Osteoblast (primary cell): ENCODE measurements at regions not wholly inside any gene's neighbourhood (a gene's known extent, or its start where the extent isn't known, plus 50 kb on each side); places are given as distances from the start of the nearest gene placed in this dataset.

Source experiments
- DNase-seq: peaks from one replicate; pipeline ENCODE4 v3.0.0; 2011; ENCODE audit warnings: low spot score, mixed read lengths; ENCODE audit not compliant: insufficient read length; ENCODE audit errors: missing footprints
- H2AFZ ChIP-seq: 2 replicates; pipeline ENCODE4 v1.6.0; 2011; ENCODE audit warnings: mild to moderate bottlenecking, low read length
- H3K27ac ChIP-seq: 2 replicates; pipeline ENCODE4 v1.5.1; 2011; ENCODE audit warnings: mild to moderate bottlenecking, low read depth, low read length, moderate library complexity
- H3K27me3 ChIP-seq: 2 replicates; pipeline ENCODE4 v1.6.0; 2012; ENCODE audit warnings: mild to moderate bottlenecking, control low read depth, inconsistent platforms, low read length, moderate library complexity; ENCODE audit not compliant: insufficient read depth
- H3K36me3 ChIP-seq: 2 replicates; pipeline ENCODE4 v1.5.1; 2011; ENCODE audit warnings: mild to moderate bottlenecking, low read length, control low read depth, moderate library complexity; ENCODE audit not compliant: insufficient read depth
- H3K4me1 ChIP-seq: 2 replicates; pipeline ENCODE4 v1.5.1; 2011; ENCODE audit warnings: mild to moderate bottlenecking, low read length, control low read depth, moderate library complexity; ENCODE audit not compliant: insufficient read depth
- H3K4me2 ChIP-seq: 2 replicates; pipeline ENCODE4 v1.6.0; 2011; ENCODE audit warnings: mild to moderate bottlenecking, low read length; ENCODE audit not compliant: insufficient read depth
- H3K4me3 ChIP-seq: fragments of 200-600 bp; sonication (generic); 3 replicates; pipeline ENCODE4 v1.5.1; 2012; ENCODE audit warnings: mild to moderate bottlenecking, low read length, inconsistent platforms; ENCODE audit not compliant: insufficient read depth
- H3K79me2 ChIP-seq: 2 replicates; pipeline ENCODE4 v1.6.0; 2012; ENCODE audit warnings: mild to moderate bottlenecking, low read length, control low read depth, inconsistent platforms; ENCODE audit not compliant: insufficient read depth
- H3K9me3 ChIP-seq: 2 replicates; pipeline ENCODE4 v1.5.1; 2011; ENCODE audit warnings: low read depth, low read length, control low read depth
- H4K20me1 ChIP-seq: 2 replicates; pipeline ENCODE4 v1.6.0; 2012; ENCODE audit warnings: mild to moderate bottlenecking, low read length, control low read depth; ENCODE audit not compliant: insufficient read depth
- CTCF ChIP-seq: IDR thresholded peaks from 2 replicates; pipeline ENCODE4 v1.5.1; 2011; ENCODE audit warnings: mild to moderate bottlenecking, low read depth, low read length, moderate library complexity; ENCODE audit errors: extremely low read depth

DNA sequence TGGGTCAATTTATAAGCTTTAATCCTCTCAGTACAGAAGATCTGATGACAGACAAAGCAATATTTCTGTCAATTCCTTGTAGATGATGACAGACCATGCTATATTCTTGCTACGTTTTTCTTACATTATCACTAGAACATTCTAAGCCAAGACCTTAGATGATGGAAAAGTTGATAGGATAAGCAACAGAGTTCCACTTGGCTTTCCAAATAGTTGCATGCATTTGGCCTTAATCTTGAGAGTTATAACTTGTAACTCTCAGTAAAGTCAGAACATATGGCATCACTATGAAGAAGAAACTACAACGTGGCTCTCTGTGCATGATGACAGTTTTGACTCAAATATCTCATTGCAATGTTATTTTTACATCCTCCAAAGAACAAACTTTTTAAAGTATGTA, 544.3 kb upstream of the LRRC4C start:
- Histone ChIP-seq H3K27me3 (no peaks in the 10 kb centered on the region), H3K79me2 (no peaks in the 10 kb centered on the region), H2AFZ (no peak overlapping the region), H3K4me1 (no peaks in the 10 kb centered on the region), H3K27ac (no peak overlapping the region), H3K9me3 (no peaks in the 10 kb centered on the region), H3K36me3 (no peaks in the 10 kb centered on the region), H3K4me2 (no peak overlapping the region), H4K20me1 (no peaks in the 10 kb centered on the region), H3K4me3 (no peak overlapping the region)
- no peak for TF ChIP-seq CTCF
- DNase-seq = no peak

GRCh38 chr11:42006766-42007165, 547.3 kb upstream of the LRRC4C start:
- Histone ChIP-seq H2AFZ (no peak overlapping the region), H3K4me1 (no peaks in the 10 kb centered on the region), H3K9me3 (peaks cover 2% of the 10 kb centered on the region), H3K27ac (no peak overlapping the region), H3K4me3 (no peak overlapping the region), H3K27me3 (no peaks in the 10 kb centered on the region), H3K79me2 (no peaks in the 10 kb centered on the region), H4K20me1 (no peaks in the 10 kb centered on the region), H3K4me2 (no peak overlapping the region), H3K36me3 (no peaks in the 10 kb centered on the region)
- DNase-seq = no peak
- TF ChIP-seq CTCF = no peak

DNA sequence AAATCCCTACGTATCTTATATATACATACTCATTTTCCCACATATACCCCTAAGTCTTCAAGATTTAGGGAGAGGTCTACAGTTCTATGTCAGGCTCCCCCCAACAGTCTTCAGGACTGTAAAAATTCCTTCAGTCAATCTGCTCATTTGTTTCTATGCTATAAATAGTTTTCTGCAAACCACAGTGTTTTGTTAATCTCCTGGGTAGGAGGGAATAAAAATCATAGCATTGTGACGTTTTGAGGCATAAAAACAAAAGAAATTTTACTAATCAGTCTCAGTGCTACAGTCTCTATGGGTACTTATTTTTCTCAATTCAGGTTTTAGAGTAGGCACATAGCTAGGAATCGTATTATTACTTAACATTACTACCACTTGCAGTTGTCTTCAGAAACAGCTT, 552.8 kb upstream of the LRRC4C start:
- H3K79me2 ChIP-seq = no peaks in the 10 kb centered on the region
- TF ChIP-seq CTCF = no peak

DNA sequence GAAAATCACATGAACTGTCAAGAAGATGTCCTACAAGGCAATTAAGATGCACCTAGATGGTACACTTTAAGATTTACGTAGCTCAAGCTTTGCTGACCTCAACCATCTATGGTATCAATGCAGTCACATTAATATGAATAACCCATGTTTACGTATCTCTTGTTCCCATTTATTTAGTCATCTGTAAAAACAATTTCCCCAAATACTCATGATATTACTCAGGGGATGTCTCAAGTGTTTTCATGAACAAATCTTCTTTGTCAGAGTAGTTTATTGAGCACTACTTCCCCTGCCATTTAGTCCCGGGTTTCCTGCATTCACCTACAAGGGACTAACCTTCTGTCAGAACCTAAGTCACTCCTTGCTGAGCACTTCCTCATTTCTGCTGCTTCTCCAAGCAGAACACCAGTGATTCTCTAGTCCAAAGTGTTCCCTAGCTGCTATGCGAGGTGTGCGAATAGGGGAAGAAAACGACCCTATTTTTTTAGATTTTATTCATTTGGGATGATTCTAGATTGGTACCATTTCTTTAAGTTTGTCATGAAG, 554.3 kb upstream of the LRRC4C start:
- H3K4me1 ChIP-seq = no peaks in the 10 kb centered on the region
- H3K4me3 ChIP-seq = no peak overlapping the region
- H3K36me3 ChIP-seq = no peaks in the 10 kb centered on the region
- TF ChIP-seq CTCF = no peak
- no peaks in the 10 kb centered on the region for H4K20me1 ChIP-seq
- no peaks in the 10 kb centered on the region for H3K27me3 ChIP-seq
- DNase-seq = no peak
- H3K27ac ChIP-seq = no peak overlapping the region
- H3K9me3 ChIP-seq = peaks cover 2% of the 10 kb centered on the region
- H2AFZ ChIP-seq = no peak overlapping the region
- H3K4me2 ChIP-seq = no peak overlapping the region
- no peaks in the 10 kb centered on the region for H3K79me2 ChIP-seq

More for the DNA sequence above, 552.8 kb upstream of the LRRC4C start:
- Histone ChIP-seq H3K4me2 (no peak overlapping the region), H3K4me1 (no peaks in the 10 kb centered on the region), H4K20me1 (no peaks in the 10 kb centered on the region), H3K4me3 (no peak overlapping the region), H3K36me3 (no peaks in the 10 kb centered on the region), H3K27ac (no peak overlapping the region), H3K9me3 (peaks cover 2% of the 10 kb centered on the region), H2AFZ (no peak overlapping the region), H3K27me3 (no peaks in the 10 kb centered on the region)
- no peak for DNase-seq
